ENCODE measurements at regions not wholly inside any gene's neighbourhood (a gene's known extent, or its start where the extent isn't known, plus 50 kb on each side); places are given as distances from the start of the nearest gene placed in this dataset.
"Not testable (repeated sequence)": the region's sequence is repeated elsewhere in the genome, so short reads cannot be mapped to it uniquely, and the experiment has no call there.

GRCh38 chr6:44020664-44021425 lies 106.4 kb downstream of the MRPL14 start:
- no peaks in the 10 kb centered on the region for H3K36me3 Mint-ChIP-seq
- H3K4me1 Mint-ChIP-seq, result no peaks in the 10 kb centered on the region
- ATAC-seq (ENCODE audit: low read depth), result no peak
- H3K27me3 Mint-ChIP-seq, result peaks cover 17% of the 10 kb centered on the region
- H3K27ac Mint-ChIP-seq, result no peak overlapping the region
- no peak for DNase-seq (ENCODE audit: low spot score in 2 of 2)
- no peak overlapping the region for H3K4me3 Mint-ChIP-seq
- H3K9me3 Mint-ChIP-seq, result peaks cover 1% of the 10 kb centered on the region

- Mint-ChIP-seq H3K36me3 (no peaks in the 10 kb centered on the region), H3K27me3 (peaks cover 17% of the 10 kb centered on the region), H3K4me1 (no peaks in the 10 kb centered on the region), H3K4me3 (no peak overlapping the region), H3K27ac (no peak overlapping the region), H3K9me3 (peaks cover 1% of the 10 kb centered on the region)
- no peak for DNase-seq (ENCODE audit: low spot score in 2 of 2)
- no peak for ATAC-seq (ENCODE audit: low read depth)
These were observed 107.1 kb downstream of the MRPL14 start for GRCh38 chr6:44020148-44020547.

- ATAC-seq (ENCODE audit: low read depth); H3K27ac Mint-ChIP-seq; H3K4me3 Mint-ChIP-seq; H3K4me1 Mint-ChIP-seq; H3K9me3 Mint-ChIP-seq; DNase-seq (ENCODE audit: low spot score in 2 of 2); H3K36me3 Mint-ChIP-seq: not testable (repeated sequence)
- peaks cover 13% of the 10 kb centered on the region for H3K27me3 Mint-ChIP-seq
These were observed 109.9 kb downstream of the MRPL14 start for GRCh38 chr6:44017307-44017706.

GRCh38 chr6:44016131-44016870 lies 111.0 kb downstream of the MRPL14 start:
- no peak overlapping the region for H3K27ac Mint-ChIP-seq
- H3K27me3 Mint-ChIP-seq, result peaks cover 10% of the 10 kb centered on the region
- peaks cover 1% of the 10 kb centered on the region for H3K9me3 Mint-ChIP-seq
- H3K4me3 Mint-ChIP-seq, result no peak overlapping the region
- ATAC-seq (ENCODE audit: low read depth), result no peak
- DNase-seq (ENCODE audit: low spot score in 2 of 2), result no peak
- H3K4me1 Mint-ChIP-seq, result no peaks in the 10 kb centered on the region
- no peaks in the 10 kb centered on the region for H3K36me3 Mint-ChIP-seq

GRCh38 chr6:44012078-44012493 lies 115.2 kb downstream of the MRPL14 start:
- Mint-ChIP-seq H3K27ac (no peak overlapping the region), H3K4me3 (no peak overlapping the region), H3K9me3 (no peaks in the 10 kb centered on the region), H3K27me3 (peaks cover 15% of the 10 kb centered on the region), H3K4me1 (no peaks in the 10 kb centered on the region), H3K36me3 (no peaks in the 10 kb centered on the region)
- DNase-seq (ENCODE audit: low spot score in 2 of 2) (no peak), ATAC-seq (ENCODE audit: low read depth) (no peak)

GRCh38 chr6:44011350-44011920 lies 115.8 kb downstream of the MRPL14 start:
- DNase-seq (ENCODE audit: low spot score in 2 of 2), result no peak
- peaks cover 19% of the 10 kb centered on the region for H3K27me3 Mint-ChIP-seq

GRCh38 chr6:44010411-44011349 lies 116.6 kb downstream of the MRPL14 start:
- Mint-ChIP-seq H3K9me3 (no peaks in the 10 kb centered on the region), H3K36me3 (no peaks in the 10 kb centered on the region), H3K27ac (no peak overlapping the region), H3K27me3 (peaks cover 23% of the 10 kb centered on the region), H3K4me3 (no peak overlapping the region), H3K4me1 (no peaks in the 10 kb centered on the region)
- ATAC-seq (ENCODE audit: low read depth), result no peak
- DNase-seq (ENCODE audit: low spot score in 2 of 2), result no peak

More at GRCh38 chr6:44011350-44011920, 115.8 kb downstream of the MRPL14 start:
- Mint-ChIP-seq H3K36me3 (no peaks in the 10 kb centered on the region), H3K4me3 (no peak overlapping the region), H3K9me3 (no peaks in the 10 kb centered on the region), H3K4me1 (no peaks in the 10 kb centered on the region), H3K27ac (no peak overlapping the region)
- ATAC-seq (ENCODE audit: low read depth), result no peak

GRCh38 chr6:44009425-44010321 lies 117.6 kb downstream of the MRPL14 start:
- peaks cover 29% of the 10 kb centered on the region for H3K27me3 Mint-ChIP-seq
- H3K36me3 Mint-ChIP-seq, result no peaks in the 10 kb centered on the region
- ATAC-seq (ENCODE audit: low read depth), result no peak
- H3K4me1 Mint-ChIP-seq, result no peaks in the 10 kb centered on the region
- no peak overlapping the region for H3K27ac Mint-ChIP-seq
- DNase-seq (ENCODE audit: low spot score in 2 of 2), result no peak
- no peak overlapping the region for H3K4me3 Mint-ChIP-seq
- H3K9me3 Mint-ChIP-seq, result no peaks in the 10 kb centered on the region

GRCh38 chr6:44008821-44009370 lies 118.4 kb downstream of the MRPL14 start:
- Mint-ChIP-seq H3K27me3 (peaks cover 31% of the 10 kb centered on the region), H3K4me1 (no peaks in the 10 kb centered on the region), H3K9me3 (no peaks in the 10 kb centered on the region), H3K4me3 (no peak overlapping the region), H3K27ac (no peak overlapping the region), H3K36me3 (no peaks in the 10 kb centered on the region)
- no peak for ATAC-seq (ENCODE audit: low read depth)
- DNase-seq (ENCODE audit: low spot score in 2 of 2), result no peak

GRCh38 chr6:44007818-44008621 lies 119.2 kb downstream of the MRPL14 start:
- no peak overlapping the region for H3K4me3 Mint-ChIP-seq
- H3K27ac Mint-ChIP-seq, result no peak overlapping the region
- no peaks in the 10 kb centered on the region for H3K36me3 Mint-ChIP-seq
- DNase-seq (ENCODE audit: low spot score in 2 of 2) (no peak), ATAC-seq (ENCODE audit: low read depth) (no peak)
- H3K4me1 Mint-ChIP-seq, result peaks cover 2% of the 10 kb centered on the region
- no peaks in the 10 kb centered on the region for H3K9me3 Mint-ChIP-seq
- H3K27me3 Mint-ChIP-seq, result peaks cover 34% of the 10 kb centered on the region

- no peaks in the 10 kb centered on the region for H3K36me3 Mint-ChIP-seq
- H3K4me1 Mint-ChIP-seq, result peaks cover 2% of the 10 kb centered on the region
- no peak overlapping the region for H3K27ac Mint-ChIP-seq
- no peak overlapping the region for H3K4me3 Mint-ChIP-seq
- no peaks in the 10 kb centered on the region for H3K9me3 Mint-ChIP-seq
- peaks cover 34% of the 10 kb centered on the region for H3K27me3 Mint-ChIP-seq
- no peak for DNase-seq (ENCODE audit: low spot score in 2 of 2)
- ATAC-seq (ENCODE audit: low read depth), result no peak
These were observed 120.4 kb downstream of the MRPL14 start for GRCh38 chr6:44006872-44007303.

Data from memory B cell (primary cell).